GM23338 (cell line): ENCODE measurements at regions not wholly inside any gene's neighbourhood (a gene's known extent, or its start where the extent isn't known, plus 50 kb on each side); places are given as distances from the start of the nearest gene placed in this dataset.

ENCODE experiments used
- ATAC-seq: fragments of 200-7000 bp; cut with Tn5 transposase; 3 replicates; pipeline ENCODE4 v1.9.1; 2020
- DNase-seq: peaks from one replicate; pipeline ENCODE4 v3.0.0-alpha.2; 2015; ENCODE audit warnings: low spot score
- H2AFZ ChIP-seq: fragments of 200-600 bp; sonication (generic); 2 replicates; pipeline ENCODE4 v1.8.0; 2016; ENCODE audit warnings: antibody characterized with exemption, mild to moderate bottlenecking, moderate library complexity
- H3F3A ChIP-seq: fragments of 200-600 bp; sonication (generic); replicated peaks from 2 replicates; pipeline ENCODE4 v1.8.0; 2017; ENCODE audit warnings: antibody characterized with exemption, mixed run types, low read depth
- H3K27ac ChIP-seq: fragments of 200-600 bp; sonication (generic); 2 replicates; pipeline ENCODE4 v1.6.1; 2016; ENCODE audit warnings: low read depth
- H3K27me3 ChIP-seq: fragments of 200-600 bp; sonication (generic); 2 replicates; pipeline ENCODE4 v1.8.0; 2016; ENCODE audit warnings: mild to moderate bottlenecking, mixed run types, moderate library complexity; ENCODE audit not compliant: insufficient read depth
- H3K36me3 ChIP-seq: fragments of 200-600 bp; sonication (generic); 2 replicates; pipeline ENCODE4 v1.8.0; 2016; ENCODE audit warnings: mild to moderate bottlenecking; ENCODE audit not compliant: insufficient read depth
- H3K4me1 ChIP-seq: fragments of 200-600 bp; sonication (generic); 2 replicates; pipeline ENCODE4 v1.8.0; 2016; ENCODE audit warnings: mild to moderate bottlenecking, moderate library complexity; ENCODE audit not compliant: insufficient read depth
- H3K4me2 ChIP-seq: fragments of 200-600 bp; sonication (generic); 2 replicates; pipeline ENCODE4 v1.7.1; 2017; ENCODE audit warnings: mixed run types
- H3K4me3 ChIP-seq: fragments of 200-600 bp; sonication (generic); 2 replicates; pipeline ENCODE4 v1.6.1; 2016; ENCODE audit warnings: mixed run types
- H3K79me2 ChIP-seq: fragments of 200-600 bp; sonication (generic); replicated peaks from 2 replicates; pipeline ENCODE4 v1.8.0; 2017; ENCODE audit warnings: mild to moderate bottlenecking; ENCODE audit not compliant: insufficient read depth
- H3K9me2 ChIP-seq: fragments of 200-600 bp; sonication (generic); 2 replicates; pipeline ENCODE4 v1.8.0; 2017; ENCODE audit not compliant: insufficient read depth
- H4K20me1 ChIP-seq: fragments of 200-600 bp; sonication (generic); replicated peaks from 2 replicates; pipeline ENCODE4 v1.8.0; 2017; ENCODE audit warnings: mild to moderate bottlenecking; ENCODE audit not compliant: insufficient read depth
- H3K27ac Mint-ChIP-seq: 2 replicates; pipeline ENCODE4 v1.8.0; 2020; ENCODE audit warnings: inconsistent platforms, mild to moderate bottlenecking, moderate library complexity, mixed read lengths
- H3K27me3 Mint-ChIP-seq: 3 replicates; pipeline ENCODE4 v1.8.0; 2022; ENCODE audit warnings: low read depth, mild to moderate bottlenecking, moderate library complexity, mixed read lengths, inconsistent platforms; ENCODE audit not compliant: insufficient read depth, poor library complexity
- H3K36me3 Mint-ChIP-seq: 3 replicates; pipeline ENCODE4 v1.8.0; 2021; ENCODE audit warnings: low read depth, mild to moderate bottlenecking, inconsistent platforms, moderate library complexity, mixed read lengths
- H3K4me1 Mint-ChIP-seq: 3 replicates; pipeline ENCODE4 v1.8.0; 2020; ENCODE audit warnings: mild to moderate bottlenecking, inconsistent platforms, mixed read lengths
- H3K4me3 Mint-ChIP-seq: 3 replicates; pipeline ENCODE4 v1.8.0; 2021; ENCODE audit warnings: moderate library complexity, mild to moderate bottlenecking, inconsistent platforms, mixed read lengths
- H3K9me3 Mint-ChIP-seq: 3 replicates; pipeline ENCODE4 v1.8.0; 2020; ENCODE audit warnings: moderate library complexity, mild to moderate bottlenecking, inconsistent platforms, mixed read lengths
- CREB1 ChIP-seq: fragments of 250-450 bp; sonication (Bioruptor Pico); IDR thresholded peaks from 2 replicates; pipeline ENCODE4 v1.5.0; 2020; ENCODE audit warnings: low read depth, mild to moderate bottlenecking, moderate library complexity
- EZH2 ChIP-seq: fragments of 200-600 bp; sonication (generic); IDR thresholded peaks from one replicate; pipeline ENCODE4 v1.8.0; 2017; ENCODE audit warnings: antibody characterized with exemption, mild to moderate bottlenecking, low read depth; ENCODE audit not compliant: unreplicated experiment
- EZH2phosphoT487 ChIP-seq: fragments of 200-600 bp; sonication (generic); IDR thresholded peaks from one replicate; pipeline ENCODE4 v1.8.1; 2018; ENCODE audit warnings: antibody characterized with exemption; ENCODE audit not compliant: unreplicated experiment
- JUNB ChIP-seq: IDR thresholded peaks from one replicate; pipeline ENCODE4 v1.6.1; 2016; ENCODE audit warnings: antibody characterized with exemption; ENCODE audit not compliant: unreplicated experiment
- ZNF331 ChIP-seq: fragments of 250-450 bp; sonication (Bioruptor Pico); IDR thresholded peaks from 2 replicates; pipeline ENCODE4 v1.5.0; 2020; ENCODE audit warnings: low read depth, mild to moderate bottlenecking, moderate library complexity
- TF ChIP-seq, protein P1 (sequence below): IDR thresholded peaks from 2 replicates; pipeline ENCODE4 v1.6.1; 2016; ENCODE audit warnings: antibody characterized with exemption
- TF ChIP-seq, protein P2 (sequence below), 2 experiments: fragments of 200-600 bp in 1 of 2; sonication (generic) in 1 of 2; conservative IDR thresholded peaks; 2 replicates each; pipeline versions ENCODE4 v1.5.1 to v1.6.1; 2016 to 2017; ENCODE audit warnings: antibody characterized with exemption in 2 of 2, low read depth in 2 of 2, mild to moderate bottlenecking in 2 of 2, moderate library complexity in 1 of 2
- TF ChIP-seq, protein P3 (sequence below): fragments of 250-450 bp; sonication (Bioruptor Pico); IDR thresholded peaks from 2 replicates; pipeline ENCODE4 v1.5.0; 2020; ENCODE audit warnings: mild to moderate bottlenecking, moderate library complexity

DNA sequence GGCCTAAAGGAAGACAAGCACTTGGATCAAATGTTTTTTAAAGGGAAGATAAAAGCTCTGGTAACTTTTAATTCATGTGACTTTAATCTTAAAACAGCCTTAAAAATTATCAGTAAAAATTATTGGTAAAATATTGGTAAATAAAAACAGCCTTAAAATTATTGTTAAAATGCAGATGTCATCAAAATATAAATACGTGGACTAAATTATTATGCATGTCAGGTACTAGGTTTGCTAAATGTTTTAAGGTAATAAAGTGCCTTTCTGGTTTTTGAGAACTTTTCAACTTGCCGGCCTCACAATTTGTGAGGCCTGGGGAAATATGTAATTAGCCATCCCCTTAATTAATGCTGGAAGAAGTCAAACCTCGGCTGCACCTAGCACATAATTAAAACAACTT, 147.7 kb downstream of the PRR32 start:
- H3K36me3 Mint-ChIP-seq = peaks cover 6% of the 10 kb centered on the region; the same call in 1 of the 3 replicates
- H3K27ac Mint-ChIP-seq = no peak overlapping the region
- no peaks in the 10 kb centered on the region for H3K4me1 Mint-ChIP-seq
- H4K20me1 ChIP-seq = no peaks in the 10 kb centered on the region
- H3F3A ChIP-seq = no peaks in the 10 kb centered on the region
- H3K9me2 ChIP-seq = no peaks in the 10 kb centered on the region
- H3K4me2 ChIP-seq = no peak overlapping the region
- no peak overlapping the region for H2AFZ ChIP-seq
- H3K27me3 Mint-ChIP-seq = no peaks in the 10 kb centered on the region
- no peaks in the 10 kb centered on the region for H3K27me3 ChIP-seq
- H3K27ac ChIP-seq = no peak overlapping the region
- peaks cover 5% of the 10 kb centered on the region; the same call in 1 of the 2 replicates for H3K4me1 ChIP-seq
- no peak for ATAC-seq
- H3K36me3 ChIP-seq = no peaks in the 10 kb centered on the region
- peaks cover 16% of the 10 kb centered on the region; the same call in 2 of the 3 replicates for H3K9me3 Mint-ChIP-seq
- TF ChIP-seq, protein P1, sequence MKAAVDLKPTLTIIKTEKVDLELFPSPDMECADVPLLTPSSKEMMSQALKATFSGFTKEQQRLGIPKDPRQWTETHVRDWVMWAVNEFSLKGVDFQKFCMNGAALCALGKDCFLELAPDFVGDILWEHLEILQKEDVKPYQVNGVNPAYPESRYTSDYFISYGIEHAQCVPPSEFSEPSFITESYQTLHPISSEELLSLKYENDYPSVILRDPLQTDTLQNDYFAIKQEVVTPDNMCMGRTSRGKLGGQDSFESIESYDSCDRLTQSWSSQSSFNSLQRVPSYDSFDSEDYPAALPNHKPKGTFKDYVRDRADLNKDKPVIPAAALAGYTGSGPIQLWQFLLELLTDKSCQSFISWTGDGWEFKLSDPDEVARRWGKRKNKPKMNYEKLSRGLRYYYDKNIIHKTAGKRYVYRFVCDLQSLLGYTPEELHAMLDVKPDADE = no peak
- TF ChIP-seq EZH2 = no peak
- TF ChIP-seq, protein P2, sequence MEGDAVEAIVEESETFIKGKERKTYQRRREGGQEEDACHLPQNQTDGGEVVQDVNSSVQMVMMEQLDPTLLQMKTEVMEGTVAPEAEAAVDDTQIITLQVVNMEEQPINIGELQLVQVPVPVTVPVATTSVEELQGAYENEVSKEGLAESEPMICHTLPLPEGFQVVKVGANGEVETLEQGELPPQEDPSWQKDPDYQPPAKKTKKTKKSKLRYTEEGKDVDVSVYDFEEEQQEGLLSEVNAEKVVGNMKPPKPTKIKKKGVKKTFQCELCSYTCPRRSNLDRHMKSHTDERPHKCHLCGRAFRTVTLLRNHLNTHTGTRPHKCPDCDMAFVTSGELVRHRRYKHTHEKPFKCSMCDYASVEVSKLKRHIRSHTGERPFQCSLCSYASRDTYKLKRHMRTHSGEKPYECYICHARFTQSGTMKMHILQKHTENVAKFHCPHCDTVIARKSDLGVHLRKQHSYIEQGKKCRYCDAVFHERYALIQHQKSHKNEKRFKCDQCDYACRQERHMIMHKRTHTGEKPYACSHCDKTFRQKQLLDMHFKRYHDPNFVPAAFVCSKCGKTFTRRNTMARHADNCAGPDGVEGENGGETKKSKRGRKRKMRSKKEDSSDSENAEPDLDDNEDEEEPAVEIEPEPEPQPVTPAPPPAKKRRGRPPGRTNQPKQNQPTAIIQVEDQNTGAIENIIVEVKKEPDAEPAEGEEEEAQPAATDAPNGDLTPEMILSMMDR (conservative IDR thresholded peaks at IDR 0.05; ENCODE audit: low read depth in 2 of 2) = no peak
- no peak for DNase-seq
- H3K79me2 ChIP-seq = no peaks in the 10 kb centered on the region
- H3K4me3 Mint-ChIP-seq = no peak overlapping the region
- no peak overlapping the region for H3K4me3 ChIP-seq

DNA sequence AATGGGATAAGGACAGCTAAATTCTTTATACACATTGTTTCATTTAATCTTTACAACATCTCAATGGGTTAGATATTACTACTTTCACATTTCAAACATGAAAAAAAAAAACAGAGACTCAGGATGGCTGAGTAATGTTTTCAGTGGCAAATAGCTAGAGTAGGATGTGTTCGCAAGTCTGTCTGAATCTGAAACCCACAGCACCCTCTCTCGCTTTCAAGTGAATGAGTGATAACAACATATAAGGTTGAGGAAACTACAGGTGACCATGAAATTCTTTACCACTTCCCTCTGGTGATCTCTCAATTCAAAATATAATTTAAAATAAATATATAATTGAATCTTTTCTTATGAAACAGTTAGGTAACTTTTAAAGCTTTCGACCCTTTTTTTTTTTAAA, 162.6 kb downstream of the PRR32 start:
- TF ChIP-seq JUNB (no peak), EZH2phosphoT487 (no peak)
- Mint-ChIP-seq H3K9me3 (no peaks in the 10 kb centered on the region), H3K4me1 (no peaks in the 10 kb centered on the region), H3K36me3 (no peaks in the 10 kb centered on the region), H3K27ac (no peak overlapping the region), H3K4me3 (no peak overlapping the region), H3K27me3 (no peaks in the 10 kb centered on the region)
- DNase-seq (no peak), ATAC-seq (no peak)
- Histone ChIP-seq H3K79me2 (no peaks in the 10 kb centered on the region), H3F3A (no peaks in the 10 kb centered on the region), H3K36me3 (no peaks in the 10 kb centered on the region), H3K27ac (no peak overlapping the region), H3K4me1 (no peaks in the 10 kb centered on the region), H3K9me2 (no peaks in the 10 kb centered on the region), H2AFZ (no peak overlapping the region), H3K4me3 (no peak overlapping the region), H3K4me2 (no peak overlapping the region), H3K27me3 (no peaks in the 10 kb centered on the region), H4K20me1 (no peaks in the 10 kb centered on the region)

DNA sequence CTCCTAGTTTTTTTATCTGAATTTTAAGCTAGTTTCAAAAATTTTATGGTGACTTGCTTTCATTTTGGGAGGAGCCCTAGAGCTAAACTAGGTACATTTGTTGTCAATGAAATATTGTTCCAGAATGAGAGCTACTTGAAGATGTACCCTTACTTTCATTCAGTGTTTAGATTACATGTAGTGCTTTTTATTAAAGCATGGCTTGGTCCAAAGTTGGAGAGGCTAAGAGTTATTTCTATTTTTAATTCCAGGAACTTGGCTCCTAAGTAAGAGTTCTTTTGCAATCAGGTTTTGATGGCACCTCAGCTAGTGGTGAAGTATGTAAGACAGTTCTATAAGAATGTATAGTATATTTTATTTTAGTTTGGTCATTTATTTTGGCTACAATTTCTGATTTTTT, 165.5 kb downstream of the PRR32 start:
- Mint-ChIP-seq H3K9me3 (peaks cover 3% of the 10 kb centered on the region; the same call in 2 of the 3 replicates), H3K4me3 (no peak overlapping the region), H3K27me3 (no peaks in the 10 kb centered on the region), H3K36me3 (no peaks in the 10 kb centered on the region), H3K4me1 (no peaks in the 10 kb centered on the region), H3K27ac (no peak overlapping the region)
- Histone ChIP-seq H3K27me3 (no peaks in the 10 kb centered on the region), H2AFZ (no peak overlapping the region), H4K20me1 (no peaks in the 10 kb centered on the region), H3F3A (no peaks in the 10 kb centered on the region), H3K79me2 (no peaks in the 10 kb centered on the region), H3K4me2 (no peak overlapping the region), H3K27ac (no peak overlapping the region), H3K4me1 (no peaks in the 10 kb centered on the region), H3K4me3 (no peak overlapping the region), H3K9me2 (no peaks in the 10 kb centered on the region), H3K36me3 (no peaks in the 10 kb centered on the region)
- ATAC-seq (no peak), DNase-seq (no peak)
- TF ChIP-seq CREB1 (CRISPR knock-in tag) (no peak), ZNF331 (CRISPR knock-in tag) (no peak)
- TF ChIP-seq, protein P3, sequence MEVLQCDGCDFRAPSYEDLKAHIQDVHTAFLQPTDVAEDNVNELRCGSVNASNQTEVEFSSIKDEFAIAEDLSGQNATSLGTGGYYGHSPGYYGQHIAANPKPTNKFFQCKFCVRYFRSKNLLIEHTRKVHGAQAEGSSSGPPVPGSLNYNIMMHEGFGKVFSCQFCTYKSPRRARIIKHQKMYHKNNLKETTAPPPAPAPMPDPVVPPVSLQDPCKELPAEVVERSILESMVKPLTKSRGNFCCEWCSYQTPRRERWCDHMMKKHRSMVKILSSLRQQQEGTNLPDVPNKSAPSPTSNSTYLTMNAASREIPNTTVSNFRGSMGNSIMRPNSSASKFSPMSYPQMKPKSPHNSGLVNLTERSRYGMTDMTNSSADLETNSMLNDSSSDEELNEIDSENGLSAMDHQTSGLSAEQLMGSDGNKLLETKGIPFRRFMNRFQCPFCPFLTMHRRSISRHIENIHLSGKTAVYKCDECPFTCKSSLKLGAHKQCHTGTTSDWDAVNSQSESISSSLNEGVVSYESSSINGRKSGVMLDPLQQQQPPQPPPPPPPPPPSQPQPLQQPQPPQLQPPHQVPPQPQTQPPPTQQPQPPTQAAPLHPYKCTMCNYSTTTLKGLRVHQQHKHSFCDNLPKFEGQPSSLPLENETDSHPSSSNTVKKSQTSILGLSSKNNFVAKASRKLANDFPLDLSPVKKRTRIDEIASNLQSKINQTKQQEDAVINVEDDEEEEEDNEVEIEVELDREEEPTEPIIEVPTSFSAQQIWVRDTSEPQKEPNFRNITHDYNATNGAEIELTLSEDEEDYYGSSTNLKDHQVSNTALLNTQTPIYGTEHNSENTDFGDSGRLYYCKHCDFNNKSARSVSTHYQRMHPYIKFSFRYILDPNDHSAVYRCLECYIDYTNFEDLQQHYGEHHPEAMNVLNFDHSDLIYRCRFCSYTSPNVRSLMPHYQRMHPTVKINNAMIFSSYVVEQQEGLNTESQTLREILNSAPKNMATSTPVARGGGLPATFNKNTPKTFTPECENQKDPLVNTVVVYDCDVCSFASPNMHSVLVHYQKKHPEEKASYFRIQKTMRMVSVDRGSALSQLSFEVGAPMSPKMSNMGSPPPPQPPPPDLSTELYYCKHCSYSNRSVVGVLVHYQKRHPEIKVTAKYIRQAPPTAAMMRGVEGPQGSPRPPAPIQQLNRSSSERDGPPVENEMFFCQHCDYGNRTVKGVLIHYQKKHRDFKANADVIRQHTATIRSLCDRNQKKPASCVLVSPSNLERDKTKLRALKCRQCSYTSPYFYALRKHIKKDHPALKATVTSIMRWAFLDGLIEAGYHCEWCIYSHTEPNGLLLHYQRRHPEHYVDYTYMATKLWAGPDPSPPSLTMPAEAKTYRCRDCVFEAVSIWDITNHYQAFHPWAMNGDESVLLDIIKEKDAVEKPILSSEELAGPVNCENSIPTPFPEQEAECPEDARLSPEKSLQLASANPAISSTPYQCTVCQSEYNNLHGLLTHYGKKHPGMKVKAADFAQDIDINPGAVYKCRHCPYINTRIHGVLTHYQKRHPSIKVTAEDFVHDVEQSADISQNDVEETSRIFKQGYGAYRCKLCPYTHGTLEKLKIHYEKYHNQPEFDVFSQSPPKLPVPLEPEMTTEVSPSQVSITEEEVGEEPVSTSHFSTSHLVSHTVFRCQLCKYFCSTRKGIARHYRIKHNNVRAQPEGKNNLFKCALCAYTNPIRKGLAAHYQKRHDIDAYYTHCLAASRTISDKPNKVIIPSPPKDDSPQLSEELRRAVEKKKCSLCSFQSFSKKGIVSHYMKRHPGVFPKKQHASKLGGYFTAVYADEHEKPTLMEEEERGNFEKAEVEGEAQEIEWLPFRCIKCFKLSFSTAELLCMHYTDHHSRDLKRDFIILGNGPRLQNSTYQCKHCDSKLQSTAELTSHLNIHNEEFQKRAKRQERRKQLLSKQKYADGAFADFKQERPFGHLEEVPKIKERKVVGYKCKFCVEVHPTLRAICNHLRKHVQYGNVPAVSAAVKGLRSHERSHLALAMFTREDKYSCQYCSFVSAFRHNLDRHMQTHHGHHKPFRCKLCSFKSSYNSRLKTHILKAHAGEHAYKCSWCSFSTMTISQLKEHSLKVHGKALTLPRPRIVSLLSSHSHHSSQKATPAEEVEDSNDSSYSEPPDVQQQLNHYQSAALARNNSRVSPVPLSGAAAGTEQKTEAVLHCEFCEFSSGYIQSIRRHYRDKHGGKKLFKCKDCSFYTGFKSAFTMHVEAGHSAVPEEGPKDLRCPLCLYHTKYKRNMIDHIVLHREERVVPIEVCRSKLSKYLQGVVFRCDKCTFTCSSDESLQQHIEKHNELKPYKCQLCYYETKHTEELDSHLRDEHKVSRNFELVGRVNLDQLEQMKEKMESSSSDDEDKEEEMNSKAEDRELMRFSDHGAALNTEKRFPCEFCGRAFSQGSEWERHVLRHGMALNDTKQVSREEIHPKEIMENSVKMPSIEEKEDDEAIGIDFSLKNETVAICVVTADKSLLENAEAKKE (CRISPR knock-in tag) = no peak
